GM23338 (cell line): ENCODE measurements at regions not wholly inside any gene's neighbourhood (a gene's known extent, or its start where the extent isn't known, plus 50 kb on each side); places are given as distances from the start of the nearest gene placed in this dataset.

Source experiments
- ATAC-seq: fragments of 200-7000 bp; cut with Tn5 transposase; 3 replicates; pipeline ENCODE4 v1.9.1; 2020
- DNase-seq: peaks from one replicate; pipeline ENCODE4 v3.0.0-alpha.2; 2015; ENCODE audit warnings: low spot score
- H2AFZ ChIP-seq: fragments of 200-600 bp; sonication (generic); 2 replicates; pipeline ENCODE4 v1.8.0; 2016; ENCODE audit warnings: antibody characterized with exemption, mild to moderate bottlenecking, moderate library complexity
- H3F3A ChIP-seq: fragments of 200-600 bp; sonication (generic); replicated peaks from 2 replicates; pipeline ENCODE4 v1.8.0; 2017; ENCODE audit warnings: antibody characterized with exemption, mixed run types, low read depth
- H3K27ac ChIP-seq: fragments of 200-600 bp; sonication (generic); 2 replicates; pipeline ENCODE4 v1.6.1; 2016; ENCODE audit warnings: low read depth
- H3K27me3 ChIP-seq: fragments of 200-600 bp; sonication (generic); 2 replicates; pipeline ENCODE4 v1.8.0; 2016; ENCODE audit warnings: mild to moderate bottlenecking, mixed run types, moderate library complexity; ENCODE audit not compliant: insufficient read depth
- H3K36me3 ChIP-seq: fragments of 200-600 bp; sonication (generic); 2 replicates; pipeline ENCODE4 v1.8.0; 2016; ENCODE audit warnings: mild to moderate bottlenecking; ENCODE audit not compliant: insufficient read depth
- H3K4me1 ChIP-seq: fragments of 200-600 bp; sonication (generic); 2 replicates; pipeline ENCODE4 v1.8.0; 2016; ENCODE audit warnings: mild to moderate bottlenecking, moderate library complexity; ENCODE audit not compliant: insufficient read depth
- H3K4me2 ChIP-seq: fragments of 200-600 bp; sonication (generic); 2 replicates; pipeline ENCODE4 v1.7.1; 2017; ENCODE audit warnings: mixed run types
- H3K4me3 ChIP-seq: fragments of 200-600 bp; sonication (generic); 2 replicates; pipeline ENCODE4 v1.6.1; 2016; ENCODE audit warnings: mixed run types
- H3K79me2 ChIP-seq: fragments of 200-600 bp; sonication (generic); replicated peaks from 2 replicates; pipeline ENCODE4 v1.8.0; 2017; ENCODE audit warnings: mild to moderate bottlenecking; ENCODE audit not compliant: insufficient read depth
- H3K9me2 ChIP-seq: fragments of 200-600 bp; sonication (generic); 2 replicates; pipeline ENCODE4 v1.8.0; 2017; ENCODE audit not compliant: insufficient read depth
- H4K20me1 ChIP-seq: fragments of 200-600 bp; sonication (generic); replicated peaks from 2 replicates; pipeline ENCODE4 v1.8.0; 2017; ENCODE audit warnings: mild to moderate bottlenecking; ENCODE audit not compliant: insufficient read depth
- H3K27ac Mint-ChIP-seq: 2 replicates; pipeline ENCODE4 v1.8.0; 2020; ENCODE audit warnings: inconsistent platforms, mild to moderate bottlenecking, moderate library complexity, mixed read lengths
- H3K27me3 Mint-ChIP-seq: 3 replicates; pipeline ENCODE4 v1.8.0; 2022; ENCODE audit warnings: low read depth, mild to moderate bottlenecking, moderate library complexity, mixed read lengths, inconsistent platforms; ENCODE audit not compliant: insufficient read depth, poor library complexity
- H3K36me3 Mint-ChIP-seq: 3 replicates; pipeline ENCODE4 v1.8.0; 2021; ENCODE audit warnings: low read depth, mild to moderate bottlenecking, inconsistent platforms, moderate library complexity, mixed read lengths
- H3K4me1 Mint-ChIP-seq: 3 replicates; pipeline ENCODE4 v1.8.0; 2020; ENCODE audit warnings: mild to moderate bottlenecking, inconsistent platforms, mixed read lengths
- H3K4me3 Mint-ChIP-seq: 3 replicates; pipeline ENCODE4 v1.8.0; 2021; ENCODE audit warnings: moderate library complexity, mild to moderate bottlenecking, inconsistent platforms, mixed read lengths
- H3K9me3 Mint-ChIP-seq: 3 replicates; pipeline ENCODE4 v1.8.0; 2020; ENCODE audit warnings: moderate library complexity, mild to moderate bottlenecking, inconsistent platforms, mixed read lengths
- EZH2 ChIP-seq: fragments of 200-600 bp; sonication (generic); IDR thresholded peaks from one replicate; pipeline ENCODE4 v1.8.0; 2017; ENCODE audit warnings: antibody characterized with exemption, mild to moderate bottlenecking, low read depth; ENCODE audit not compliant: unreplicated experiment
- NANOG ChIP-seq: IDR thresholded peaks from 2 replicates; pipeline ENCODE4 v1.6.1; 2016; ENCODE audit warnings: antibody characterized with exemption, borderline replicate concordance
- POLR2AphosphoS5 ChIP-seq: IDR thresholded peaks from 2 replicates; pipeline ENCODE4 v1.6.1; 2016; ENCODE audit warnings: antibody characterized with exemption, low read depth
- TF ChIP-seq, protein P1 (sequence below): fragments of 250-450 bp; sonication (Bioruptor Pico); IDR thresholded peaks from 2 replicates; pipeline ENCODE4 v1.5.0; 2020; ENCODE audit warnings: mild to moderate bottlenecking, moderate library complexity
- TF ChIP-seq, protein P2 (sequence below): IDR thresholded peaks from one replicate; pipeline ENCODE4 v1.6.1; 2018; ENCODE audit warnings: antibody characterized with exemption; ENCODE audit not compliant: unreplicated experiment
- TF ChIP-seq, protein P3 (sequence below), 2 experiments: fragments of 200-600 bp in 1 of 2; sonication (generic) in 1 of 2; conservative IDR thresholded peaks; 2 replicates each; pipeline versions ENCODE4 v1.5.1 to v1.6.1; 2016 to 2017; ENCODE audit warnings: antibody characterized with exemption in 2 of 2, low read depth in 2 of 2, mild to moderate bottlenecking in 2 of 2, moderate library complexity in 1 of 2

DNA sequence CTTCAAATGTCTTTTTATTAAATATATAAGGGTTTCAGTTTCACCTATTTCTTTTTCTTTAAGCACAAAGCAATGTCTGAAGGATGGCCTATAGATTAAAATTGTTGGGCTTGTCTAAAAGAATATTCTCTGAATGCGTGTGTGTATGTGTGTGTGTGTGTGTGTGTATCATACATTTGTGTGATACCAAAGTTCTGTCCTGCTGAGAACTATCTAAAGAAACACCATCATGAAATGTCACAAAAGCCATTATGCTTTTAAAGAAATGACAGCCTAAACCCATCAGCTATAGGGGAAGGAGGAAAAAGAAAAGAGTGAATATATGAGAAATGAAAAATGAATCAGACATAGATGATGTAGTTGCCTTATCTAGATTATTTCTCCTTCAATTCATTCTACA, 1501.5 kb upstream of the TENM3 start (continued):
- TF ChIP-seq, protein P1, sequence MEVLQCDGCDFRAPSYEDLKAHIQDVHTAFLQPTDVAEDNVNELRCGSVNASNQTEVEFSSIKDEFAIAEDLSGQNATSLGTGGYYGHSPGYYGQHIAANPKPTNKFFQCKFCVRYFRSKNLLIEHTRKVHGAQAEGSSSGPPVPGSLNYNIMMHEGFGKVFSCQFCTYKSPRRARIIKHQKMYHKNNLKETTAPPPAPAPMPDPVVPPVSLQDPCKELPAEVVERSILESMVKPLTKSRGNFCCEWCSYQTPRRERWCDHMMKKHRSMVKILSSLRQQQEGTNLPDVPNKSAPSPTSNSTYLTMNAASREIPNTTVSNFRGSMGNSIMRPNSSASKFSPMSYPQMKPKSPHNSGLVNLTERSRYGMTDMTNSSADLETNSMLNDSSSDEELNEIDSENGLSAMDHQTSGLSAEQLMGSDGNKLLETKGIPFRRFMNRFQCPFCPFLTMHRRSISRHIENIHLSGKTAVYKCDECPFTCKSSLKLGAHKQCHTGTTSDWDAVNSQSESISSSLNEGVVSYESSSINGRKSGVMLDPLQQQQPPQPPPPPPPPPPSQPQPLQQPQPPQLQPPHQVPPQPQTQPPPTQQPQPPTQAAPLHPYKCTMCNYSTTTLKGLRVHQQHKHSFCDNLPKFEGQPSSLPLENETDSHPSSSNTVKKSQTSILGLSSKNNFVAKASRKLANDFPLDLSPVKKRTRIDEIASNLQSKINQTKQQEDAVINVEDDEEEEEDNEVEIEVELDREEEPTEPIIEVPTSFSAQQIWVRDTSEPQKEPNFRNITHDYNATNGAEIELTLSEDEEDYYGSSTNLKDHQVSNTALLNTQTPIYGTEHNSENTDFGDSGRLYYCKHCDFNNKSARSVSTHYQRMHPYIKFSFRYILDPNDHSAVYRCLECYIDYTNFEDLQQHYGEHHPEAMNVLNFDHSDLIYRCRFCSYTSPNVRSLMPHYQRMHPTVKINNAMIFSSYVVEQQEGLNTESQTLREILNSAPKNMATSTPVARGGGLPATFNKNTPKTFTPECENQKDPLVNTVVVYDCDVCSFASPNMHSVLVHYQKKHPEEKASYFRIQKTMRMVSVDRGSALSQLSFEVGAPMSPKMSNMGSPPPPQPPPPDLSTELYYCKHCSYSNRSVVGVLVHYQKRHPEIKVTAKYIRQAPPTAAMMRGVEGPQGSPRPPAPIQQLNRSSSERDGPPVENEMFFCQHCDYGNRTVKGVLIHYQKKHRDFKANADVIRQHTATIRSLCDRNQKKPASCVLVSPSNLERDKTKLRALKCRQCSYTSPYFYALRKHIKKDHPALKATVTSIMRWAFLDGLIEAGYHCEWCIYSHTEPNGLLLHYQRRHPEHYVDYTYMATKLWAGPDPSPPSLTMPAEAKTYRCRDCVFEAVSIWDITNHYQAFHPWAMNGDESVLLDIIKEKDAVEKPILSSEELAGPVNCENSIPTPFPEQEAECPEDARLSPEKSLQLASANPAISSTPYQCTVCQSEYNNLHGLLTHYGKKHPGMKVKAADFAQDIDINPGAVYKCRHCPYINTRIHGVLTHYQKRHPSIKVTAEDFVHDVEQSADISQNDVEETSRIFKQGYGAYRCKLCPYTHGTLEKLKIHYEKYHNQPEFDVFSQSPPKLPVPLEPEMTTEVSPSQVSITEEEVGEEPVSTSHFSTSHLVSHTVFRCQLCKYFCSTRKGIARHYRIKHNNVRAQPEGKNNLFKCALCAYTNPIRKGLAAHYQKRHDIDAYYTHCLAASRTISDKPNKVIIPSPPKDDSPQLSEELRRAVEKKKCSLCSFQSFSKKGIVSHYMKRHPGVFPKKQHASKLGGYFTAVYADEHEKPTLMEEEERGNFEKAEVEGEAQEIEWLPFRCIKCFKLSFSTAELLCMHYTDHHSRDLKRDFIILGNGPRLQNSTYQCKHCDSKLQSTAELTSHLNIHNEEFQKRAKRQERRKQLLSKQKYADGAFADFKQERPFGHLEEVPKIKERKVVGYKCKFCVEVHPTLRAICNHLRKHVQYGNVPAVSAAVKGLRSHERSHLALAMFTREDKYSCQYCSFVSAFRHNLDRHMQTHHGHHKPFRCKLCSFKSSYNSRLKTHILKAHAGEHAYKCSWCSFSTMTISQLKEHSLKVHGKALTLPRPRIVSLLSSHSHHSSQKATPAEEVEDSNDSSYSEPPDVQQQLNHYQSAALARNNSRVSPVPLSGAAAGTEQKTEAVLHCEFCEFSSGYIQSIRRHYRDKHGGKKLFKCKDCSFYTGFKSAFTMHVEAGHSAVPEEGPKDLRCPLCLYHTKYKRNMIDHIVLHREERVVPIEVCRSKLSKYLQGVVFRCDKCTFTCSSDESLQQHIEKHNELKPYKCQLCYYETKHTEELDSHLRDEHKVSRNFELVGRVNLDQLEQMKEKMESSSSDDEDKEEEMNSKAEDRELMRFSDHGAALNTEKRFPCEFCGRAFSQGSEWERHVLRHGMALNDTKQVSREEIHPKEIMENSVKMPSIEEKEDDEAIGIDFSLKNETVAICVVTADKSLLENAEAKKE (CRISPR knock-in tag) = no peak
- TF ChIP-seq NANOG = no peak
- TF ChIP-seq EZH2 = no peak

DNA sequence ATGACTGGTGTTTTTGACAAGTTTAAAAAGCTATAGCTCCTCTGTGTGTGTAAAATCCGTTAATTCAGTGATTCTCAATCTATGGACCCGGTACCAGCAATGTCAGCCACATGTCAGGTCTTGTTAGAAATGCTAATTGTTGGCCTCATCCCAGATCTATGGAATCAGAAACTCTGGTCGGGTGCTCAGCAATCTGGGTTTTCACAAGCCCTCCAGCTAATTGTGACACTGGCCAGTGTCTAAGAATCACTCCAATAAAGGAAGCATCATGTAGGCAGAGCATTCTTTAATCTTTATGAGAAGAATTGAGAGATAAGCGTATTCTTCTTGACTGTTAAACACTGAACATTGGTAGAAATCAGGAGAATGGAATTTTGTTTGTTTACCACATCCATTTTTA, 1498.2 kb upstream of the TENM3 start:
- no peaks in the 10 kb centered on the region for H3F3A ChIP-seq
- TF ChIP-seq NANOG = no peak
- TF ChIP-seq POLR2AphosphoS5 = no peak
- TF ChIP-seq, protein P2, sequence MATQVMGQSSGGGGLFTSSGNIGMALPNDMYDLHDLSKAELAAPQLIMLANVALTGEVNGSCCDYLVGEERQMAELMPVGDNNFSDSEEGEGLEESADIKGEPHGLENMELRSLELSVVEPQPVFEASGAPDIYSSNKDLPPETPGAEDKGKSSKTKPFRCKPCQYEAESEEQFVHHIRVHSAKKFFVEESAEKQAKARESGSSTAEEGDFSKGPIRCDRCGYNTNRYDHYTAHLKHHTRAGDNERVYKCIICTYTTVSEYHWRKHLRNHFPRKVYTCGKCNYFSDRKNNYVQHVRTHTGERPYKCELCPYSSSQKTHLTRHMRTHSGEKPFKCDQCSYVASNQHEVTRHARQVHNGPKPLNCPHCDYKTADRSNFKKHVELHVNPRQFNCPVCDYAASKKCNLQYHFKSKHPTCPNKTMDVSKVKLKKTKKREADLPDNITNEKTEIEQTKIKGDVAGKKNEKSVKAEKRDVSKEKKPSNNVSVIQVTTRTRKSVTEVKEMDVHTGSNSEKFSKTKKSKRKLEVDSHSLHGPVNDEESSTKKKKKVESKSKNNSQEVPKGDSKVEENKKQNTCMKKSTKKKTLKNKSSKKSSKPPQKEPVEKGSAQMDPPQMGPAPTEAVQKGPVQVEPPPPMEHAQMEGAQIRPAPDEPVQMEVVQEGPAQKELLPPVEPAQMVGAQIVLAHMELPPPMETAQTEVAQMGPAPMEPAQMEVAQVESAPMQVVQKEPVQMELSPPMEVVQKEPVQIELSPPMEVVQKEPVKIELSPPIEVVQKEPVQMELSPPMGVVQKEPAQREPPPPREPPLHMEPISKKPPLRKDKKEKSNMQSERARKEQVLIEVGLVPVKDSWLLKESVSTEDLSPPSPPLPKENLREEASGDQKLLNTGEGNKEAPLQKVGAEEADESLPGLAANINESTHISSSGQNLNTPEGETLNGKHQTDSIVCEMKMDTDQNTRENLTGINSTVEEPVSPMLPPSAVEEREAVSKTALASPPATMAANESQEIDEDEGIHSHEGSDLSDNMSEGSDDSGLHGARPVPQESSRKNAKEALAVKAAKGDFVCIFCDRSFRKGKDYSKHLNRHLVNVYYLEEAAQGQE = no peak
- TF ChIP-seq, protein P3, sequence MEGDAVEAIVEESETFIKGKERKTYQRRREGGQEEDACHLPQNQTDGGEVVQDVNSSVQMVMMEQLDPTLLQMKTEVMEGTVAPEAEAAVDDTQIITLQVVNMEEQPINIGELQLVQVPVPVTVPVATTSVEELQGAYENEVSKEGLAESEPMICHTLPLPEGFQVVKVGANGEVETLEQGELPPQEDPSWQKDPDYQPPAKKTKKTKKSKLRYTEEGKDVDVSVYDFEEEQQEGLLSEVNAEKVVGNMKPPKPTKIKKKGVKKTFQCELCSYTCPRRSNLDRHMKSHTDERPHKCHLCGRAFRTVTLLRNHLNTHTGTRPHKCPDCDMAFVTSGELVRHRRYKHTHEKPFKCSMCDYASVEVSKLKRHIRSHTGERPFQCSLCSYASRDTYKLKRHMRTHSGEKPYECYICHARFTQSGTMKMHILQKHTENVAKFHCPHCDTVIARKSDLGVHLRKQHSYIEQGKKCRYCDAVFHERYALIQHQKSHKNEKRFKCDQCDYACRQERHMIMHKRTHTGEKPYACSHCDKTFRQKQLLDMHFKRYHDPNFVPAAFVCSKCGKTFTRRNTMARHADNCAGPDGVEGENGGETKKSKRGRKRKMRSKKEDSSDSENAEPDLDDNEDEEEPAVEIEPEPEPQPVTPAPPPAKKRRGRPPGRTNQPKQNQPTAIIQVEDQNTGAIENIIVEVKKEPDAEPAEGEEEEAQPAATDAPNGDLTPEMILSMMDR (conservative IDR thresholded peaks at IDR 0.05; ENCODE audit: low read depth in 2 of 2) = no peak
- H3K36me3 Mint-ChIP-seq = no peaks in the 10 kb centered on the region
- ATAC-seq (no peak), DNase-seq (no peak)
- no peaks in the 10 kb centered on the region for H3K4me1 ChIP-seq
- H3K9me3 Mint-ChIP-seq = no peaks in the 10 kb centered on the region; the same call in 2 of the 3 replicates
- no peaks in the 10 kb centered on the region for H3K9me2 ChIP-seq
- no peak overlapping the region for H3K4me3 ChIP-seq
- no peaks in the 10 kb centered on the region for H3K4me1 Mint-ChIP-seq
- H3K27me3 Mint-ChIP-seq = no peaks in the 10 kb centered on the region
- no peaks in the 10 kb centered on the region for H4K20me1 ChIP-seq
- no peaks in the 10 kb centered on the region for H3K79me2 ChIP-seq
- H3K27ac Mint-ChIP-seq = no peak overlapping the region
- H3K4me3 Mint-ChIP-seq = no peak overlapping the region
- no peak overlapping the region for H3K27ac ChIP-seq
- H3K4me2 ChIP-seq = no peak overlapping the region
- H3K36me3 ChIP-seq = no peaks in the 10 kb centered on the region
- no peak overlapping the region for H2AFZ ChIP-seq
- H3K27me3 ChIP-seq = no peaks in the 10 kb centered on the region
